ENCODE measurements at regions not wholly inside any gene's neighbourhood (a gene's known extent, or its start where the extent isn't known, plus 50 kb on each side); places are given as distances from the start of the nearest gene placed in this dataset.

DNA sequence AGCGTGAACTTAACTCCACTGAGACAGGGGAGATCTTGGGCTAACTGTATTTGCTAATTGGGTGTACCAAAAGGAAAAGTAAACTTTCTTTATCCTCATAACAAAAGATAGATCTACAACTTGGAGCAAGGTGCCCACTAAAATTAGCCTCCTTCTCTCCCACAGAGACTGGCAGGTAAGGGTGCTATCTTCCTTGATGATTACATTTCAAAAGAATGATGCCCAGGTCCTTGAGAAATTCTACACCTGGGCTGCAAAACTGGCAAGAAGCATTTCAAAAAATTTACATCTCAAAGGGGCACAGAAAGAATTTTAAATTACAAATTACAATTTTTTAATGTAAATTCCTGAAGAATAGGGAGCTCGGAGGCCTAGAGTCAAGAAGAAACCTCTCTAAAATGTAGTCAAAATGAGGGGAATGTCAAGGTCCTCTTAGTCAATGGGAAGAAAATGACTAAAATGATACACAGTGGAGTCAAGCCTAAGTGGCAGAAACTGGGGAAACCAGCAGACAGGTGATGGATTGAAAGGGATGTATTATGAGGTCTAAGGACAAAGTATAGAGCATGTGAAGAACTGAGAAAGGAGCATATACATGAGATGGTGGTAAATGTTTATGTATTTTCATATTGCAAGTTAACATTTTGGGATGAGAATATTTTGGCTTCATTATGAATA lies 348.3 kb upstream of the TUSC1 start:
- no peak for DNase-seq

DNA sequence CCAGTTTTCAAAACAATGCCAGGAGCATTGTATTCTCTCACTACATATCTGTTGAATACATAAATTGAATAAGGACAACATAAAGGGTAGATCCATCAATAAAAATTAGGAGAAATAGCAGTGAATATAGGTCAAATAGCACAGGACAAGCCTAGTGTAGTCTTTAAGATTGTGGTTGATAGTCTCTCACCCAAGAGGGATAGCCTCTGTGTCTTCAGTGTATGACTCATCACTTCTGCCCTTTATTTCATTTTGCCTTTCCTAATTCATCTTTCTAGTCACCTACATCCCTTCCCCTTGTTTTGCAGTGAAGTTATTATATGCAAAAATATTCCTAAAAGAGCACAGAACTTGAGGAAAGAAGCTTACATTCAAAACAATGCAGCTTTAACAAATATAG lies 335.0 kb upstream of the TUSC1 start:
- no peak for DNase-seq

DNA sequence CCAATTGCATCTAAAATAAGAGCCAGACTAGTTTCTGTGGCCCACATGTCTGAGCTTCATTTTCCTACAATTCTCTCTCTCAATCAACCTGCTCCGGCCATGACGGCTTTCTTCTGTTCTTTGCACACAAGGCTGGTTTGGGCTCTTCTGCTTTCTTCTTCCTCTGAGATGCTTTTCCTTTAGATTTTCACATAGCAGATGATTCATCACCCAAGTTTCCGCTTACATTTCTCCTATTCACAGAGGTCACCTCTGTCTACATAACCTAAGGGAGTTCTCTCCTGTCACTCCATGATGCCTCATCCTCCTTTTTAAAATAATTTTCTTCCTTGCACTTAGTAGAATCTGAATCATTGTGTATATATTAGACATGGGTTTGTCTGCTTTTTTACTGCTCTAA lies 334.6 kb upstream of the TUSC1 start:
- no peak for DNase-seq

DNA sequence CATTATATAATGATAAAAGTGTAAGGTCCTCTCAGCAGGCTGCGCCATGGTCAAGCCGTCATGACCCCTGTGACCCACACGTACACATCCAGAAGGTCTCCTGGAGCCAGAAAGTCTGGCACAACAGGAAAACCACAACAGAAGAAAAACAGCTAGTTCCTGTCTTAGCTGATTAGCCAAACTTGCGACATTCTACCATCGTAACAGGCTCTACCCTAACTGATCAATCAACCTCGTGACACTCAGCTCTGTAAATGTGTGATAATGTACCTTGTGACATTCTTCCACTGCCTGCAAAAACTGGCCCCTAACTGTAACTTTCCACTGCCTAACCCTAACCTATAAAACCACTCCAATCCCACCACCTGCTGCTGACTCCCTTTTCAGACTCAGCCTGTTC lies 316.4 kb upstream of the TUSC1 start:
- no peak for DNase-seq

DNA sequence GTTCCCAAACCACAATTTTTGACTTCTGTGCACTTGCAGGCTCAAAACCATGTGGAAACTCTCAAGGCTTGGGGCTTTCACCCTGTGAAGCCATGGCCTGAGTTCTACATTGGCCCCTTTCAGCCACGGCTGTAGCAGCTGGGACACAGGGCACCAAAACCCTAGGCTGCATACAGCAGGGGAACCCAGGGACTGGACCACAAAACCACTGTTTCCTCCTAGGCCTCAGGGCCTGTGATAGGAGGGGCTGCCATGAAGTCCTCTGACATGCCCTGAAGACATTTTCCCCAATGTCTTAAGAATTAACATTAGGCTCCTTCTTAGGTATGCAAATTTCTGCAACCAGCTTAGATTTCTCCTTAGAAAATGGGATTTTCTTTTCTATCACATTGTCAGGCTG lies 312.1 kb upstream of the TUSC1 start:
- DNase-seq: no peak

DNA sequence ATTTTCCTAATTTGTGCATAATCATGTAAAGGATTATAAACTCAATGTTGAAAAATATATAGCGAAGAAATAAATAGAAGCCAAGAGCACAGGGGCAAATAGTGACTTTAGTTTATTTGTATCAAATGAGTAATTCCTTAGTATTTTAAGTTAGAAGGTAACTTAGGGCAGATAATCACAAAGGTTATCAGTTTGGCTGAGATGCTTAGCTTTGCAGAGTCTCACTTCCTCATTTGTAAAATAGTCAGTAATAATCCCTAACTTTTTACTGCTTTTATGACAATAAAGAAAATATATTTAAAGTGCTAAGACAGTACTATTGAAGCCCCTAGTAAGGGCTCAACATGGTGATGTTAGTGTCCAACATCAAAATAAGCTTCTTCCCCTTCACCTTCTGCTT lies 297.4 kb upstream of the TUSC1 start:
- DNase-seq: no peak

DNA sequence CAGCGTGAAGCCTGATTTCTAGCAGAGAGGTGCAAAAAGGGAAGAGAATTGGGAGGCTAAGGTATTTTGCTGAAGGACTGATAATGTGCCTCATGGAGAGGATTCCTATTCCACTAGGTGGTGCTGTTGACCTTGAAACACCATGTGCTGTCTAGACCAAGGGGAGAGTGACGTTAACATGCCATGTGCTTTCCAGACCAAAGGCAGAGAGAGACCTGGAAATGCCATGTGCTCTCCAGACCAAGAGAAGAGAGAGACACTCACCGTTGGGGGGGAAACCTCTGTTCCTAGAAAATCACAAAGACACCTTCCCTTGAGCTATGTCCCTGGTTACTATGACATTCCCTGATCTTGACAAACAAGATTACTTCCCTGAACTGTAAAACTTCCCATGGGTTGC lies 286.0 kb upstream of the TUSC1 start:
- peak; percentile 89 for DNase-seq

DNA sequence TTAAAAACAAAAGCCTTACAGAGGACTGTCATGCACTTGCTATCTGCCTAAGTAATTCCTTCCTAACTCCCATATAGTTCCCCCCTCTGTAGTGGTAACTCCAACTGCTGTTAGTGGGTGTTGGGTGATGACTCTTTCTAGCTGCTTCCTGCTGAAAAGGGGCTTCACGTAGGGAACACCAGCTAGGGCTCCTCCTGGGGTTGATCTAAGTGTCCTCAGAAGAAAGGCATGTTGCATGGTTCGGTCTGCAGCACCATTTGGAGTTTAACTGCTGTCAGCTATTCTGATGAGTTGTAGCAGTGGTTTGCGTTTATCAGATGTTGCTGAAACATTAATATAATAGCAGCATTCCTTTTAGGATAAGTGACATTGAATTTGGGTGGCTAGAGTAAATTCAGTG lies 281.9 kb upstream of the TUSC1 start:
- no peak for DNase-seq

DNA sequence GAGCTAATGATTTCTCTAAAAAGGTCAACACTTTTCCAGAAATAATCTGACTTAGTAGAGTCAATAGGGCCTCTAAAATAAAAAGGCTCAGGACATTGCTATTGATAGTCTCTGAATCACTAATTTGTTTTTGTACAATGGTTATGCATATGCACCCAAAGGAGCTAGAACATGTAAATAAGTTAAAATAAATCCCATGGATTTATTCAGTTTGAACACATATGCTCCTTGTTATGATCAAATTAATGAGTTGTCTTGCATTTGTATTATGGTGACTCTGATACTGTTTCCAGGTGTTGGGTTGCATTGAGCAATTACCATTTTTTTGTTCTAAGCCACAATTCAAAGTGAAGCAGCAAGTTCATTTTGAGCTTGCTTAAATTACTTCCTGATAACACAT lies 276.0 kb upstream of the TUSC1 start:
- no peak for DNase-seq

DNA sequence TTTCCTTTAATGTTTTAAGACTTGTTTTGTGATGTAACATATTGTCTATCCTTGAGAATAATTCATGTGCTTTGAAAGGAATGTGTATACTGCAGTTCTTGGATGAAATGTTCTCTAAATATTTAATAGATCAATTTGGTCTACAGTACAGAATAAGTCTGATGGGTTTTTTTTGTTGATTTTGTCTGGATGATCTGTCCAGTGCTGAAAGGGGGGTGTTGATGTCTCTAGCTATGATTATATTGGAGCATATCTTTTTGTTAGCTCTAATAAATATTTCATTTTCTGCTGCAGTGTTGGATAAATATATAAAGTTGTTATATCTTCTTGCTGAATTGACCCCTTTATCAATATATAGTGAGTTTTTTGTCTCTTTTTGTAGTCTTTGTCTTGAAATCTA lies 269.9 kb upstream of the TUSC1 start:
- DNase-seq: no peak

DNA sequence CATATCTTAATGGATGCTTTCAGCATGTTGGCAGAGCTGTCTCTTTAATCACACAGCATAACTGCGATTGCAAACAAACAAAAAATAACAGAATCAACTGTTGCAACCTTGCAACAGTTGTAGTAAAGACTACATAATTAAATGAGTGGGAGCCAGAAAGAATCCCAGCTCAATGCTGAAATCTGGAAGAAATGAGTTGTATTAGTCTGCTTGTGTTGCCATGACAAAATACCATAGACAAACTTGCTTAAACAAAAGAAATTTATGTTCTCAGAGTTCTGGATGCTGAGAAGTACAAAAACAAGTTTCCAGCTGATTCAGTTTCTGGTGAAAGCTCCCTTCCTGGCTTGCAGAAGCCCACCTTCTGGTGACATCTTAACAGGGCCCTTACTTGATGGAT lies 260.9 kb upstream of the TUSC1 start:
- no peak for DNase-seq

DNA sequence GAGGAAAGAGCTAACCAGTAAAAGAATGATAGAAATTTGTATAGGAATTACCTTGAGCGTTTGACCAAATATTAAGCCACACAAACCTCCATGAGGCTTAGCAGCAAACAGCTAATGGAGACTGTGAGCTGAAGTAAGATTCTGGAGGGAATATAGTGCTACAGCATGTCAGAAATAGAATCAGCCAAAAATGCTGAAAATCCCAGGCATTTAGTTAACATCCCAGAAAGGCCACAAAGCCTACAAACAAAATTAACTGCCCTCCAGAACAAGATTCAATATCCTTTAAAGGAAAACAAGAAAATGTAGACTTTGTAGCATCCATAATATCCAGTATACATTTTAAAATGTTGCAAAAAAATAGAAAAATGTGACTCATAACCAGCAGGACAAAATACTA lies 257.8 kb upstream of the TUSC1 start:
- DNase-seq: no peak

DNA sequence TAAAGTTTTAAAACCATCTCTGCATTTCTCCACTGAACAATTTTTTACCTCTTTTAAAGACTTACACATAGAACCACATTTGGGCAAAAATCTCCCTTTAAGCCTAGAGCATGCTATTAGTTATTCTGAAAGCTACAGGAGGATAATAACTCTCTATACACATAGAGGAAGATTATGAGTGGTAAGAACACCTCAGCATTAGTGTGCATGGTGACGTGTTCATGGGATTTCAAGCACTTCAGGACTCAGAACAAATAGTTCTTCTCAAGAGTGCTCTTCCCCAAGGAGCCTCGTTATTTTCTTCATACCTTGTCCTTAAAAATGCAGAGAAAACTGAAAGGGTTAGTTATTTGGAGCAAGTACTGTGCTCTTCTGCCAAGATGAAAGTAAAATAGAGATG lies 256.9 kb upstream of the TUSC1 start:
- no peak for DNase-seq

DNA sequence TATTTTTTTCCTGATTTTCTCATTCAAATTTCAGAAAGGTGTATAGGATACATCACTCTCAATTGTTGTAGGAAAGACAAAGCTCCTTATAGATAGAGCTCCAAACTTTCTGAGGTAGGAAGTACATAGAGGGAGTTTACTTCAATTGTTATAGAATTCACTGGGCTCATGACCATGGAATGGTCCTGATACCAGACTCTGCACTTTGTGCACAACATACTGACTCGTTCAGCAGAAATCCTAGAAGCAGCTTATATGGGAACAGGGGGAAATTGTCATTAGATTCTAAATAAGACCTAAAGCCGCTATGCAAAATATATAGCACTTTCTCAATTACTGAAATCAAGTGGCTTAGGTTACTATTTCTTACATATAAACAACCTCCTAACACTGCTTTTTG lies 240.5 kb upstream of the TUSC1 start:
- DNase-seq: no peak

DNA sequence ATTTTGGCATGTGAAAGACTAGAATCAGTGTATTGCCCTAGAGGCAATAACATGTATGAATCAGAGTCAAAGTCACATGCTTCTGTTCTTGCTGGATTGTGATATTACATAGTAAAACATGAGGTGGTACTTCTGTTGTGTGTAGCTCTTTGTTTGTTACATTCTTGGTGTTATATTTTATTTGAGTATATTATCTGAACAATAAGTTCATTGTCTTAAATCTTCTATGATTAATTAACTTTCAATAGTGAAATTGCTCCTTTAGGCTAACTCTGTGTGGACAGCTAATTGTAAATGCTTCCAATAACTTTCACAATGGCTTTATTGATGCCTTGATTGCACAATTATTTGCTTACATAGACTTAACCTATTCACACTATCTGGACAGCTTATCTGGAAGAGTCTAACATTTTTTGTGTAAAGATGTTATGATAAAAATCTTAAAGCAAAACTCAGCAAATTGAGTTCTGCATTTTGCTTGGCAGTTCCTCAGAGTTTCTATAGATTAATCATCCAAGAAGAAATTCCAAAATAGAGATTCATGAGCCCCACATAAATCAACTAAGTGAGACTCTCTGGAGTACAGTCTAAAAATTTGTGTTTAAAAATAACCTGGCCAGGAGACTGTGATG lies 239.6 kb upstream of the TUSC1 start:
- no peak for DNase-seq

DNA sequence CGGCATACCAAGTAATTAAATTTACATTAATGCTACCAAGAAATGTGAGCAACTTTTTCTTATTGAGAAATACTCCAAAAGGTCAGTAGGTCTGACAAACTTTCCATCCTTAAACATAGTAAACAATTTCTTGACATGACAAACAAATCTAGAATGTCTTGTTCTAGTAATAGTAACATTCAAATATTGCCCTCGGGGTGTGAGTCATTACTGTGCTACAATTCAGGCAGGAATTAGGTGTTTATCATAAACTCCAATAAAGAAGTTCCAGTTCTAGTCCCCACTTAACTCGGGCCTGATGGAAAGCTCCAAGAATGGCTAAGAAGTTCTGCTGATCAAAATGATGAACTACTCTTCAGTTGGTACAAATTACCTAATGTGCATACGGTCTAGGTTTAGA lies 235.6 kb upstream of the TUSC1 start:
- DNase-seq: no peak

DNA sequence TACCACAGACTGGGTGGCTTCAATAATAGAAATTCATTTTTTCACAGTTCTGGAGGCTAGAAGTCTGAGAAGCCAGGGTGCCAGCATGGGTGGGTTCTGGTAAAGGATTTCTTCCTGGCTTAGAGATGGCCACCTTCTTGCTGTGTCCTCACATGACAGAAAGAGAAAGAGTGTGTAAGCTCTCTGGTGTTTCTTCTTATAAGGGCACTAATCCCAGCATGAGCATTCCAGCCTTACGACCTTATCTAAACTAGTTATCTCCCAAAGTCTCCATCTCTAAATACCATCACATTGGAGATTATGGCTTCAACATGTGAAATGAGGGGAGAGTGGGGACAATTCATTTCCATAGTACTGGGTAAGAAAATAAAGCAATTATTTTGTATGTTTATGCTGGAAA lies 226.5 kb upstream of the TUSC1 start:
- no peak for DNase-seq

DNA sequence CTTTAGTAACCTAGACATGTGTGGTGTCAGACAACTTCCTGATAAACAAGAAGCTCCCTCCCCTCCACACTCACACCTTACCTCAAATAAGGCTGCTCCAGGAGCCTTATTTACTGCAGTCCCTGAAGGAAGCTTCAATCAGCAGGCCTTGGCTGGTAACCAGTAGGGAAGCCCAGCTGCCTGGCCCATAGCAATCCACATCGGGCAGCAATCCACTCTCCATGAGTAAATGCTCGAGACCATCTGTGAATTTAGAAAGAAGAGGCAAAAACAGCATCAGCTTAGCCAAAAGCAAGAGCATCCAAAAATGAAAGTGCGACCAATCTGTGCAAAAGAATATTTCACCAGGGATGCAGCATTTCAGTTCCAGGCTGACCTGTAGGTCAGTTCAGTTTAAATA lies 213.3 kb upstream of the TUSC1 start:
- no peak for DNase-seq

DNA sequence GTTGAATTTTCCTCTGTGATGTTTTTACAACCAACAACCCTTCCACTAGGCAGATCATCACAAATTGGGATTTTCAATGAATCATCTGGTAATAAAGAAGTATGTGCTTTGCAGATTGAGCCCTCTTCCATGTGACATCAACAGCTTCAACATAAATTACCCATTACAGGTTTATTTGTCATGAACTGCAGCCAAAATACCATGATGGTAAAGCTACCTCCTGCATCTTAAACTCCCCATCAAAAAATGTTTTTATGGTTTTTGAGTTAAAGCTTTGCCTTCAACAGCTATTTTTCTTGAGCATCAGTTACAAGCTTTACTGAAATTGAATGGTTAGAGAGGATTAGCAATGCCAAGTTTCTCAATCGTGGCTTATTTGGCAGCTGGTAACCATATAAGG lies 211.4 kb upstream of the TUSC1 start:
- no peak for DNase-seq

DNA sequence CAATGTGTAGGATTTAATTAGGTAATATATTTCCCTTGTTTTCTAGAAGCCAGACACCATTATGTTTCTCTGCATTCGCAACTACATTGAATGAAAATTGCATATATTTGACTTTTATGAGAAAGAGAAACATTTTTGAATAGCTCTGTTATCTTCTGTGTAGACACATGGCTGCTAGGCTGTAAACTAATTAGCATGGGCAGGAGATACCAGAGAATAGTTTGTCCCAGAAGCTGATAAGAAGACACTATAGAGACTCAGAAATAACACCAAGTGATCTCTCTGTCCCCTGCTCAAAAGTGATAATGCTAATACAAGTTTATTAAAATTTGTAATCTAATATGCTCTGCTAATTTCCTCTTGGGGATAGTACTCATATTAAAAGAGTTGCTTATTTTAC lies 198.0 kb upstream of the TUSC1 start:
- DNase-seq: no peak

DNA sequence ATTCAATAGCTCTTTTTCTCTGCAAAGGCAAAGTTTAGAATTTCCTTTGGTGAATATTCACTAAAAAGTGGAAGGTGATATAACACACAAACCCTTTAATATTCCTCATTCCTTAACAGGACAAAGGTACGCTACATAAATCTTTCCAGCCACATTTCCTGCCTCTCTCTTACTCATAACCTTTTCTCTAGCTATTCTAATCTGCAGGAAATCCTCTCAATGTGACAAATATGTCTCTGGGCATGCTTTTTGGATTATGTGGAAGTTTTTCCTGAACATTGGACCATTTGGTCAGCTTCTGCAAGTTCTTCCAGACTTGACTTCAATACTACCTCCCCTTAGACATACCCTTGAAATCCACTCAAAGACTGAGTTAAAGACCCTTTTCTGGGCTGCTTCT lies 186.3 kb upstream of the TUSC1 start:
- no peak for DNase-seq

DNA sequence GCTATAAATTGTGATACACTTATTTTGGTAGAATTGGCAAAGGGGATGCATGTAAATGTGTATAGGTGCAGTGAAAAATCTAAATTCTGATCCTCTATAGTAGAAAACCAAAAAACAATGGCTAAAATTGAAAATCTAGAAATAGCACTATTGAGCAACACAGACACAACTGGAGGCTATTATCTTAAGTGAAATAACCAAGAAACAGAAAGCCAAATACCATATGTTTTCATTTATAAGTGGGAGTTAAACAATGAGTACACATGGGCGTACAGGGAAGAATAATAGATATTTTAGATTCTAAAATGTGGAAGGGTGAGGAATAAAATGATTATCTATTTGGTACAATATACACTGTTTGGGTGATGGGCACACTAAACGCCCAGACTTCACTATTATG lies 183.2 kb upstream of the TUSC1 start:
- DNase-seq: no peak

DNA sequence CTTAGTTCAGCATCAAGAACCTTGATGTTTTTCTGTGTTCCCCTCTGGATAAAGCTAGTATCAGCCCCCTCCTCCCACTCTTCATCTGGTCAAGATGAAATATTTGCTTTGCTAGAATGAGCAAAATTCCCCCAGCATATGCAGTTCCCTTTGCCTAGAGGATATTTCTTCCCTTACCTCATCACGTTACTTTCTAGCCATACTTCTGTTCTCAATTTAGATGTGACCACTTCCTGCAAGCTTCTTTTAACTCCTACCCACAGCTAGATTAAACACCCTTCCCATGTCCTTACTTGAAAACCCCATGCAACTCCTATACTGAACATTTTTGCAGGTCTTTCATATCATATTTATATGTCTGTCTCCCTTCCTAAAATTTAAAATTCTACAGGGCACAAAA lies 178.9 kb upstream of the TUSC1 start:
- DNase-seq: no peak

DNA sequence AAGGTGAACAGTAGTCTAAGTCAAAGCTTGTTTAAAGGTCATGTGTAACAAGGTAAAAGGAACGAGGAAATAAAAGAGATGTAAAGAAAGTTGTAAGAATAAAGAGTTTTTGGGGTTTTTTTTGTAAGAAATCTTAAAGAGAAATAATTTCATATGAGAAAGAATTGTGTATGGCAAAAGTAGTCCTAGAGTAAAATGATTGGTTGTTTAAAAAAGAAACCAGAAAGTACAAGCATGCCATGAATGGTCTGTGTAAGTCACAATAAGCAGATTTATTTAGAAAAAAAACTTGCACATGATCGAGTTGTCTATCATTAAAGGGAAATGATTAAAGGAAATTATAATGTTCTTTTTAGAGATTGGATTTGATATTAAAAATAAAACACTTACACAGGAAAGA lies 172.6 kb upstream of the TUSC1 start:
- no peak for DNase-seq

DNA sequence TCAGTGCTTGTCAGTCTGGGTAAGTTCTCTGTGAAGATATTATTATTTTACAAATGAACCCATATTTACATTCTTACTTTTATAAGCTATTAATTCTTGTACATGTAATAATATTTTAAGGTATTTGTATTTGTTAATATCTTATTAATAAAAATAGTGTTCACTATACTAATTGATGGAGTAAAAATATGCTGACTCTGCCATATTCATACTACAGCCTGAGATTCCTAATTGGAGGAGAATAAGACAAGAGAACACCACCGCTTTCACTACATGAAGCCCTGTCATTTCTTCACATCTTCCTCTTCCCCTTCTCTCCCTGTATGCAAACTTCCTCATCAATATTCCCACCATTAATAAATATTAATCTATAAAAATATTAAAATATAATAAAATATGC lies 167.6 kb upstream of the TUSC1 start:
- DNase-seq: no peak
